AG04449 (cell line): ENCODE measurements at regions not wholly inside any gene's neighbourhood (a gene's known extent, or its start where the extent isn't known, plus 50 kb on each side); places are given as distances from the start of the nearest gene placed in this dataset.

Experiments used
- CTCF ChIA-PET: fragments of 350-600 bp; formaldehyde crosslinking; extraction: SDS; loops from one replicate; lab custom pipeline; 2021; ENCODE audit warnings: antibody characterized with exemption; lab: Yijun Ruan, JAX
- POLR2A ChIA-PET: fragments of 400-600, 350-600 bp; formaldehyde crosslinking; extraction: SDS; loops from one replicate; lab custom pipeline; 2020; ENCODE audit warnings: antibody characterized with exemption, inconsistent platforms; lab: Yijun Ruan, JAX
- DNase-seq: peaks from one replicate; pipeline ENCODE4 v3.0.0-alpha.2; 2010; ENCODE audit warnings: low read depth, low spot score
- H3K4me3 ChIP-seq: 2 replicates; pipeline ENCODE4 v1.5.1; 2011; ENCODE audit warnings: low read depth, mild to moderate bottlenecking, control low read depth, low read length
- TF ChIP-seq, protein P1 (sequence below): IDR thresholded peaks from one replicate; pipeline ENCODE4 v1.5.1; 2011; ENCODE audit warnings: mild to moderate bottlenecking, moderate library complexity, low read length, control low read depth, inconsistent platforms; ENCODE audit not compliant: insufficient read depth; ENCODE audit errors: missing control alignments

DNA sequence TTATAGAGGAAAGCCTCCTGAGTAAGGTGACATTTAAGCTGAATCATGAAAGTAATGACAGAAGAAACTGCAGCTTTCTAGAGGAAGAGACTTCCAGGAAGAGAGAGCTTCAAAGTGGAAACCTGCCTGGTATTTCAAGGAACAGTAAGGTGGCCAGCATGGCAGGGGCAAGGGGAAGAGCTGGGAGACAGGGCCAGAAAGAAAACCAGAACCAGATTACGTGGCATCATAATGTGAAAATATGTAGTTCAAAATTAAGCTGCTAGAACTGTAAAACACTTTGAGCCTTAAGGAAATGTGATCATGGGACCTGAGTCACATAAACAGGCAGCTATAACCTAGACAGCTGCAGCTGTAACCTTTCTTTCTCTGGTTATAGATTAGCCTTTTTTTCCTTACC, 238.0 kb upstream of the FOXK1 start:
- ChIA-PET CTCF (no interaction called here), POLR2A (no interaction called here)
- DNase-seq: no peak
- TF ChIP-seq, protein P1, sequence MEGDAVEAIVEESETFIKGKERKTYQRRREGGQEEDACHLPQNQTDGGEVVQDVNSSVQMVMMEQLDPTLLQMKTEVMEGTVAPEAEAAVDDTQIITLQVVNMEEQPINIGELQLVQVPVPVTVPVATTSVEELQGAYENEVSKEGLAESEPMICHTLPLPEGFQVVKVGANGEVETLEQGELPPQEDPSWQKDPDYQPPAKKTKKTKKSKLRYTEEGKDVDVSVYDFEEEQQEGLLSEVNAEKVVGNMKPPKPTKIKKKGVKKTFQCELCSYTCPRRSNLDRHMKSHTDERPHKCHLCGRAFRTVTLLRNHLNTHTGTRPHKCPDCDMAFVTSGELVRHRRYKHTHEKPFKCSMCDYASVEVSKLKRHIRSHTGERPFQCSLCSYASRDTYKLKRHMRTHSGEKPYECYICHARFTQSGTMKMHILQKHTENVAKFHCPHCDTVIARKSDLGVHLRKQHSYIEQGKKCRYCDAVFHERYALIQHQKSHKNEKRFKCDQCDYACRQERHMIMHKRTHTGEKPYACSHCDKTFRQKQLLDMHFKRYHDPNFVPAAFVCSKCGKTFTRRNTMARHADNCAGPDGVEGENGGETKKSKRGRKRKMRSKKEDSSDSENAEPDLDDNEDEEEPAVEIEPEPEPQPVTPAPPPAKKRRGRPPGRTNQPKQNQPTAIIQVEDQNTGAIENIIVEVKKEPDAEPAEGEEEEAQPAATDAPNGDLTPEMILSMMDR: no peak
- H3K4me3 ChIP-seq: no peak overlapping the region

DNA sequence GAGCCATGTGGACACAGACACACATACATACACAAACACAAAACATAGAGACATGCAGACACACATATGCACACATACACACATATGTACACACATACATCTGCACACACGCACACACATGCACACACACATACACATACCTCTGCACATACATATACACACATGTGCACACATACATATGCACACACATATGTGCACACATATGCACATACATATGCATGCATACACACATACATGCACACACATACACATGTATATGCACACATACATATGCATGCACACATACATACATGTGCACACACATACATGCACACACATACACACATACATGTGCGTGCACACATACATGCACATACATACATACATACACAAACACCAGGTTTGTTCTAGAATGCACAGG, 236.3 kb upstream of the FOXK1 start:
- TF ChIP-seq, protein P1: no peak
- no peak overlapping the region for H3K4me3 ChIP-seq
- DNase-seq: no peak
- ChIA-PET POLR2A (no interaction called here), CTCF (no interaction called here)

DNA sequence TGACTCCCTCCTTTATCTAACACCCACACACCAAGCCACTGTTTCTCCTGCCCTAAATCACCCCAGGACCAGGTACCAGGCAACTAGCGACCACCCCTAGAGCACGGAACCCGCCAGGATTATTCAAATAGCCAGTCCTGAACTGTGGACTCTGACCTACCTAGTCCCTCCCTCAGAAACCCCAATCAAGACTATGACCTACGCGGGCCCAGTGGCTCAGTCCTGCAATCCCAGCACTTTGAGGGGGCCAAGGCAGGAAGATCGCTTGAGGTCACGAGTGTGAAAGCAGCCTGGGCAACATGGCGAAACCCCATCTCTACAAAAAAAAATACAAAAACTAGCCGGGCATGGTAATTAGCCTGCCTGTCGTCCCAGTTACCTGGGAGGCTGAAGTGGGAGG, 232.8 kb upstream of the FOXK1 start:
- CTCF ChIA-PET: no interaction called here
- TF ChIP-seq, protein P1: no peak

DNA sequence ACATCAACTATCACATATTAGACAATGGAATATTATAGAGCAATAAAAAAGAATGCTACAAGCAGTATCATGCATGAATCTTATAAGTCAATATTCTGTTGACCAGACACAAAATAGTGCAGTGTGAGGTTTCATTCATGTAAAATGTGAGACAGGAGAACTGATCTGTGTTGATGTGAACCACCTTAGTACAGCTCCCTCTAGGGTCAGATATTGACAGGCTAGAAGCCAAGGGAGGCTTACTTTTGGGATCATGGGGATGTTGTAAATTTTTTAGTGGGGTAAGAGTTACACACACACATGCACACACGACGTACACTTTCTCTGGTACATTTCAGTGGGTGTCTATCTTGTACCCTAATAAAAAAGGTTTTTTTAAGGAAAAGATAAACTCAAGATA, 231.6 kb upstream of the FOXK1 start:
- CTCF ChIA-PET: no interaction called here
- TF ChIP-seq, protein P1: no peak

More for the DNA sequence above, 232.8 kb upstream of the FOXK1 start:
- POLR2A ChIA-PET: no interaction called here
- DNase-seq: no peak
- H3K4me3 ChIP-seq: no peak overlapping the region

DNA sequence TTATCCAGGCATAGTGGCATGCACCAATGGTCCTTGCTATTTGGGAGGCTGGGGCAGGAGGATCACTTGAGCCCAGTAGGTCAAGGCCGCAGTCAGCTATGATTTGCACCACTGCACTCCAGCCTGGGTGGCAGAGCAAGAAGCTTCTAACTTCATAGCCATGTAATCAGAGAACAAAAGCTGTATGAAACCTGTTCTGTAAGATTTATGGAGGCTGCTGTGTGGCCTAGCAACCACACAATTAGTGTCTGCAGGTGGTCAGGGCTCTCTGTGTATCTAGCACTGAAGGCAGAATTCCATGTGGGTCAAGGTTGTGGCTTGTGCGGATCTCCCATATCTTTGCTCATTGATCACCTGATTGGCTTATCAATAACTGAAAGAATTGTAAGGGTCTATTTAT, 221.5 kb upstream of the FOXK1 start:
- ChIA-PET POLR2A (no interaction called here), CTCF (no interaction called here)
- H3K4me3 ChIP-seq: no peak overlapping the region
- no peak for DNase-seq
- TF ChIP-seq, protein P1: no peak

More for the DNA sequence above, 231.6 kb upstream of the FOXK1 start:
- POLR2A ChIA-PET: no interaction called here
- no peak overlapping the region for H3K4me3 ChIP-seq
- DNase-seq: no peak

DNA sequence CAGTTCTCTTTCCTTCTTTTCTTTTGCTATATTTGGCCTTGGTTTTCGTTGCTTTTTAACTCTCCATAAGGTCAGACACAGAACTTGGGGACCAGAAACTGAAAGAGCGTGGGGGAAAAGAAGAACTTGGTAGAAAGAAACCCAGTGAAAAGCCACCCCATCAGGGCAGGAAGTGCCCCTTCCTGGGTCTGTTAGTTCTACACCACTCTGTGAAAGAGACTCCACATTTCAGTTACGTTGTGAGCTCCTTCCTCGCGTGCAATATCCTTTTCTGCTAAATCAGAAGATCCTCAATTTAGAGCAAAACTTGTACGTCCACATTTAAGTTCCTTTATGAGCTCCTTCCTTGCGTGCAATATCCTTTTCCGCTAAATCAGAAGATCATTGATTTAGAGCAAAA, 220.6 kb upstream of the FOXK1 start:
- no peak overlapping the region for H3K4me3 ChIP-seq
- ChIA-PET POLR2A (no interaction called here), CTCF (no interaction called here)
- TF ChIP-seq, protein P1: no peak
- DNase-seq: no peak
